Transverse colon (tissue), 4 donors: ENCODE measurements at regions not wholly inside any gene's neighbourhood (a gene's known extent, or its start where the extent isn't known, plus 50 kb on each side); places are given as distances from the start of the nearest gene placed in this dataset.

Experiments used
- DNase-seq: peaks from one replicate; pipeline ENCODE4 v3.0.0-alpha.2; 2019
- H3K27ac ChIP-seq, 4 donors: fragments of 200-600 bp; sonication (generic); 2 replicates each; pipeline ENCODE4 v1.5.1; 2016 to 2018; ENCODE audit warnings: inconsistent platforms in 4 of 4
- H3K27me3 ChIP-seq: fragments of 200-600 bp; sonication (generic); 2 replicates; pipeline ENCODE4 v1.5.1; 2017; ENCODE audit warnings: inconsistent platforms
- H3K36me3 ChIP-seq, 4 donors: fragments of 200-600 bp; sonication (generic); 2 replicates each; pipeline ENCODE4 v1.5.1; 2017 to 2019; ENCODE audit warnings: inconsistent platforms in 4 of 4
- H3K4me1 ChIP-seq, 4 donors: fragments of 200-600 bp; sonication (generic); 2 replicates each; pipeline ENCODE4 v1.5.1; 2017 to 2020; ENCODE audit warnings: inconsistent platforms in 4 of 4
- H3K4me3 ChIP-seq, 4 donors: fragments of 200-600 bp; sonication (generic); 1 replicate in 1 of 4; 2 replicates in 3 of 4; pipeline versions ENCODE4 v1.5.1 to v1.6.1; 2017 to 2019; ENCODE audit warnings: inconsistent platforms in 4 of 4
- H3K9me3 ChIP-seq, 2 donors: fragments of 200-600 bp; sonication (generic); 2 replicates each; pipeline ENCODE4 v1.5.1; 2017 to 2019; ENCODE audit warnings: inconsistent platforms in 2 of 2
- EP300 ChIP-seq: sonication (generic); formaldehyde crosslinking; IDR thresholded peaks from one replicate; pipeline ENCODE4 v1.6.1; 2017; ENCODE audit warnings: antibody characterized with exemption, low read depth
- POLR2A ChIP-seq: fragments of 450-650 bp; IDR thresholded peaks from one replicate; pipeline ENCODE4 v1.6.1; 2016; ENCODE audit warnings: antibody characterized with exemption, mild to moderate bottlenecking, moderate library complexity
- POLR2AphosphoS5 ChIP-seq, 3 donors: sonication (generic); formaldehyde crosslinking; IDR thresholded peaks; one replicate each; pipeline ENCODE4 v1.6.1; 2016; ENCODE audit warnings: antibody characterized with exemption in 3 of 3
- WGBS, 2 donors: methylation state at CpG; one replicate each; pipeline ENCODE4 v1.1.5; 2018; ENCODE audit warnings: low coverage in 1 of 2; 5-methylcytosine and 5-hydroxymethylcytosine counted together
- in situ Hi-C, 4 donors: fragments of 200-750 bp; cut with MboI; loops; one replicate each; pipeline versions ENCODE4 v1.15.0 to v1.15.1; 2017; ENCODE audit warnings: low sequenced_read_pairs in 3 of 4, low pct_ligation_motif_present in 1 of 4, low pct_unique_long_range_greater_than_20kb in 1 of 4
- intact Hi-C: fragments of 100-400 bp; cut with DNase I; formaldehyde crosslinking; loops from one replicate; pipeline ENCODE4 v1.15.1; 2023; ENCODE audit warnings: low total_unique reads
- TF ChIP-seq, protein P1 (sequence below), 5 experiments: fragments of 200-600 bp in 3 of 5; fragments of 450-650 bp in 2 of 5; sonication (generic) in 3 of 5; IDR thresholded peaks; 1 replicate in 2 of 5; 2 replicates in 3 of 5; pipeline ENCODE4 v1.5.1; 2016 to 2017; ENCODE audit warnings: antibody characterized with exemption in 5 of 5, inconsistent platforms in 3 of 5, mild to moderate bottlenecking in 2 of 5, moderate library complexity in 1 of 5

DNA sequence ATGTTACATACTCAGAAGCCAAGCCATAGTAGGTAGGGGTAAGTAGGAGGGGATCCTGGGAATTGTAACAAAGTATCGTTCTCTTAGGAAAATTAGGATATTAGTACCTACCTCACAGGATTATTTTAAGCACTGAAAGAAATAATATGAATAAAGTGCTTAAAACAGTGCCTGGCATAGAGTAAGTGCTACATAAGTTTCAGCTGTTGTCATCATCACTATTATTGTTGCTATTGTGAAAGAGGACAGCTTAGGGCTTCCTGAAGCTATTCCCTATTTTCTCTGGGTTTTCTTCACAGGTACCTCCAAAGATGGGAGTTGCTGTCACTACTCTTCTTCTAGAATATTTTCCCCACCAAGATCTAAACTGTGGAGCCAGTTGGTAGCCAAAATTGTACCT lies 443.7 kb upstream of the FGF16 start:
- 73% methylated on average over 1 of the region's 1 CpG; no CpG with 5 or more reads in 1 of the 2 donors for WGBS, 2 donors
- intact Hi-C loops = no loop called here
- no peak overlapping the region for H3K27ac ChIP-seq
- H3K27me3 ChIP-seq = no peaks in the 10 kb centered on the region
- H3K36me3 ChIP-seq = no peaks in the 10 kb centered on the region
- no peak for DNase-seq
- H3K4me1 ChIP-seq = no peaks in the 10 kb centered on the region
- no peaks in the 10 kb centered on the region for H3K9me3 ChIP-seq
- TF ChIP-seq, protein P1, sequence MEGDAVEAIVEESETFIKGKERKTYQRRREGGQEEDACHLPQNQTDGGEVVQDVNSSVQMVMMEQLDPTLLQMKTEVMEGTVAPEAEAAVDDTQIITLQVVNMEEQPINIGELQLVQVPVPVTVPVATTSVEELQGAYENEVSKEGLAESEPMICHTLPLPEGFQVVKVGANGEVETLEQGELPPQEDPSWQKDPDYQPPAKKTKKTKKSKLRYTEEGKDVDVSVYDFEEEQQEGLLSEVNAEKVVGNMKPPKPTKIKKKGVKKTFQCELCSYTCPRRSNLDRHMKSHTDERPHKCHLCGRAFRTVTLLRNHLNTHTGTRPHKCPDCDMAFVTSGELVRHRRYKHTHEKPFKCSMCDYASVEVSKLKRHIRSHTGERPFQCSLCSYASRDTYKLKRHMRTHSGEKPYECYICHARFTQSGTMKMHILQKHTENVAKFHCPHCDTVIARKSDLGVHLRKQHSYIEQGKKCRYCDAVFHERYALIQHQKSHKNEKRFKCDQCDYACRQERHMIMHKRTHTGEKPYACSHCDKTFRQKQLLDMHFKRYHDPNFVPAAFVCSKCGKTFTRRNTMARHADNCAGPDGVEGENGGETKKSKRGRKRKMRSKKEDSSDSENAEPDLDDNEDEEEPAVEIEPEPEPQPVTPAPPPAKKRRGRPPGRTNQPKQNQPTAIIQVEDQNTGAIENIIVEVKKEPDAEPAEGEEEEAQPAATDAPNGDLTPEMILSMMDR (IDR thresholded peaks at IDR 0.05) = no peak
- TF ChIP-seq EP300 = no peak
- TF ChIP-seq POLR2A = no peak
- no peak for TF ChIP-seq POLR2AphosphoS5 (IDR thresholded peaks at IDR 0.05)
- in situ Hi-C loops = loop anchor here in 1 of 4 donors (25.0 kb wide), 1 partner anchor 109 kb away; no protein-coding TSS in a partner anchor
- H3K4me3 ChIP-seq = no peak overlapping the region

DNA sequence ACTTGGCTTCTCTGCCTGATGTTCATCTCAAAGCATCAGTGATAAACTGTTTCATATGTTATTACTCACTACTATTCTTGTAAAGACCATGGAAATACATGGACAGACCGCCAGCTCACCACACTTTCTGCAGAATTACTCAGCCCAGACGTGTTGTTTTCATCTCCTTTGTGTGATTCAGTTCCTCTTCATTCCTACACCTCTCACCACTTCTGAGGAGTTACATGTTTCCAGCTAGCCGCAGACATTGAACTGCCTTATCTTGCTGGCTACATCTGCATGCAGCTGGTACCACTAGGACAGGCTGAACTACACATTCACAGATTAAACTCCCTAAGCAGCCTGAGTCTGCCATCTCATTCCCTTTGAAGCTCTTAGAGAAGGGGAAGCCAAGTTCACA lies 443.2 kb upstream of the FGF16 start:
- no peak for DNase-seq
- WGBS, 2 donors = 54% methylated on average over 3 of the region's 3 CpGs; no CpG with 5 or more reads in 1 of the 2 donors
- no peaks in the 10 kb centered on the region for H3K4me1 ChIP-seq
- no peaks in the 10 kb centered on the region for H3K27me3 ChIP-seq
- no peak overlapping the region for H3K4me3 ChIP-seq
- in situ Hi-C loops = loop anchor here in 1 of 4 donors (25.0 kb wide), 1 partner anchor 108 kb away; no protein-coding TSS in a partner anchor
- no peak overlapping the region for H3K27ac ChIP-seq
- intact Hi-C loops = no loop called here
- H3K36me3 ChIP-seq = no peaks in the 10 kb centered on the region
- no peaks in the 10 kb centered on the region for H3K9me3 ChIP-seq
- TF ChIP-seq POLR2AphosphoS5 (IDR thresholded peaks at IDR 0.05) = no peak
- TF ChIP-seq, protein P1 (IDR thresholded peaks at IDR 0.05) = no peak

DNA sequence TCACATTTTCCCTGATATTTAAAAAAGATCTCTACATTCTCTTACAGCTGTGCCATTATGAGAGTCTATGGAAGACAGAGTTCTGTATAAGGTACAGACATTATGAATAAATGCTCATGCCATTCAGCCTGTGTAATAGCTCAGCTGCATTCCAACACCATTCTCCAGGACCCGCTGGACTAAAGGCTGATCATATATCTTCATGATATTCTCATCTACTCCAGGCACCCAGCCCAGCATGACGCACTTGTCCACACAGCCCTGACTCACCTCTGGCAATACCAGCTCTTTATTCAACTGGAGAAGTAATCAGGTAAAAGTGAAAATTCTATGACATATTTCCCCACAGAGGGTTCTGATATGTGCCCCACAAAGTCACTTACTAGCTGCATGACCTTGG lies 437.5 kb upstream of the FGF16 start:
- no peaks in the 10 kb centered on the region for H3K9me3 ChIP-seq
- TF ChIP-seq EP300 = no peak
- no peak for TF ChIP-seq POLR2AphosphoS5 (IDR thresholded peaks at IDR 0.05)
- TF ChIP-seq POLR2A = no peak
- TF ChIP-seq, protein P1 (IDR thresholded peaks at IDR 0.05) = no peak
- H3K36me3 ChIP-seq = no peaks in the 10 kb centered on the region
- no peak overlapping the region for H3K27ac ChIP-seq
- WGBS, 2 donors = 57% methylated on average over 2 of the region's 2 CpGs; no CpG with 5 or more reads in 1 of the 2 donors
- in situ Hi-C loops (loop anchor here in 1 of 4 donors (25.0 kb wide), 1 partner anchor 103 kb away; no protein-coding TSS in a partner anchor), intact Hi-C loops (no loop called here)
- no peak overlapping the region for H3K4me3 ChIP-seq
- H3K27me3 ChIP-seq = no peaks in the 10 kb centered on the region
- H3K4me1 ChIP-seq = no peaks in the 10 kb centered on the region
- DNase-seq = no peak

DNA sequence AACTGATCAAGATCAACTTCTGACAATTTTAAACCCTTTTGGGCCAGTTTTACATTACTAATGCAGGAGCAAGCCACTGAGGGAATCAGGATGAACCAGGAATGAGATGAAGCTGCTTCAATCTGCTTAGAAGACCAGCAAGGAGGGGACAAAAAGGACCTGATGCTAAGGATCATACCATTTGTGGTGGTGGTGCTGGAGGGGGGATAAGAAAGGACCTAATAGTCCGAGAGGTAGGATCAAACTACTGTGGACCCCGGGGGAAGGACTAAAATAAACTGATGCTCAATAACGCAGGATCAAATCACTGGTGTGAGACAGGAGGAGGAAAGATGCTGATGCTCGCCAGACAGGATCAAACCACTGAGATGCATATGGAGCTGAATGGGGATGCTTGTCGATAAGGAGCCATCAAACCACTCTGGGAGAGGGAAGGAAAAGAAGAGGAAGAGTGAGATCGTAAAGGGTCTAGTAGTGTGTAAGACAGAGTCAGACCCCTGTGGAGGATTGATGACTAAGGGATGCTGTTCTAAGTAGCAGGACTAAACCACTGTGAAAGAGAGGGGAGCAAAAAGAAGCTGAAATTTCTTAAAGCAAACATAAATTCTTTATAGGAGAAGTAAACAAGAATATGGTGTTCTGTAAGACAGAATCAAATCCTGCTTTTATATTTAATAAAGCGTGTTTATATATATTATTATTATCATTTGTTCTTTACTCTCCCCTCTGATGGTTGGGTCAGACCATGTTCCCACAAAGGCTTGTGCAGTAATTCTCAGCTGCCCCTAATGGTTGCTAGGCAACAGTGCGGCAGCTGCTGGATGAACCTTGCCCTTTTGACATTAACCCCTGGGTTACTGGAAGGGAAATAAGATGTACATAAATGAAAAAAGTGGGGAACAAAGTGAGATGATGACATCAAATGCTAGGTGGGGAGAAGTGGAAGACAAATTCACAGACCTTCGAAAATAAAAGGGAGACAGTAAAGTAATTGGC lies 432.5 kb upstream of the FGF16 start:
- H3K9me3 ChIP-seq = no peaks in the 10 kb centered on the region
- no peaks in the 10 kb centered on the region for H3K36me3 ChIP-seq
- H3K4me1 ChIP-seq = no peaks in the 10 kb centered on the region
- no peak overlapping the region for H3K4me3 ChIP-seq
- in situ Hi-C loops (loop anchor here in 1 of 4 donors (25.0 kb wide), 1 partner anchor 98 kb away; no protein-coding TSS in a partner anchor), intact Hi-C loops (no loop called here)
- H3K27ac ChIP-seq = no peak overlapping the region
- 24 to 35% methylated on average over 4 to 9 of the region's 9 CpGs for WGBS, 2 donors
- DNase-seq = no peak
- H3K27me3 ChIP-seq = no peaks in the 10 kb centered on the region
- TF ChIP-seq EP300 = no peak
- no peak for TF ChIP-seq POLR2AphosphoS5 (IDR thresholded peaks at IDR 0.05)
- no peak for TF ChIP-seq POLR2A
- TF ChIP-seq, protein P1 (IDR thresholded peaks at IDR 0.05) = no peak
